ENCODE measurements at regions not wholly inside any gene's neighbourhood (a gene's known extent, or its start where the extent isn't known, plus 50 kb on each side); places are given as distances from the start of the nearest gene placed in this dataset.

- no peak for TF ChIP-seq TMF1 (CRISPR knock-in tag; IDR thresholded peaks at IDR 0.05; ENCODE audit: low read depth)
- TF ChIP-seq CAMTA2 (CRISPR knock-in tag; IDR thresholded peaks at IDR 0.05; ENCODE audit: borderline replicate concordance) = no peak
- no peak for TF ChIP-seq SNAPC2 (CRISPR knock-in tag; IDR thresholded peaks at IDR 0.05)
- no peak for TF ChIP-seq JUND (CRISPR knock-in tag; IDR thresholded peaks at IDR 0.05)
- no peak for TF ChIP-seq CHD2 (IDR thresholded peaks at IDR 0.05; ENCODE audit: low read depth, low read length)
- TF ChIP-seq CEBPB (IDR thresholded peaks at IDR 0.05; ENCODE audit: borderline replicate concordance, low read depth, low read length) = no peak
- TF ChIP-seq ZNF513 (CRISPR knock-in tag; conservative IDR thresholded peaks at IDR 0.05) = no peak
- no peak for TF ChIP-seq ZBTB26 (CRISPR knock-in tag; IDR thresholded peaks at IDR 0.05; ENCODE audit: borderline replicate concordance)
- no peak for TF ChIP-seq RNF2 (conservative IDR thresholded peaks at IDR 0.05; ENCODE audit: low read depth)
- TF ChIP-seq ZNF512 (CRISPR knock-in tag; IDR thresholded peaks at IDR 0.05) = no peak
Observed at GRCh38 chr2:234145057-234145456, 94.6 kb downstream of the SPP2 start.

Data from HepG2 (cell line).